Cardiac fibroblast (primary cell): ENCODE measurements at regions not wholly inside any gene's neighbourhood (a gene's known extent, or its start where the extent isn't known, plus 50 kb on each side); places are given as distances from the start of the nearest gene placed in this dataset.

ENCODE experiments used
- DNase-seq, 2 donors: peaks; one replicate each; pipeline versions ENCODE4 v3.0.0 to v3.0.0-alpha.2; 2010; ENCODE audit warnings: low read depth in 2 of 2
- H3K4me3 ChIP-seq, 2 donors: replicated peaks in 1 of 2; 1 replicate in 1 of 2; 2 replicates in 1 of 2; pipeline ENCODE4 v1.5.1; 2011; ENCODE audit warnings: low read depth in 2 of 2, low read length in 2 of 2, mild to moderate bottlenecking in 2 of 2, moderate library complexity in 1 of 2
- CTCF ChIP-seq: IDR thresholded peaks from one replicate; pipeline ENCODE4 v1.5.1; 2011; ENCODE audit warnings: low read depth, mild to moderate bottlenecking, low read length, inconsistent platforms

GRCh38 chr5:108581026-108581425, 166.7 kb upstream of the FER start:
- no peak overlapping the region for H3K4me3 ChIP-seq
- TF ChIP-seq CTCF = no peak
- no peak for DNase-seq

- TF ChIP-seq CTCF = no peak
- DNase-seq = no peak
These were observed 168.5 kb upstream of the FER start for GRCh38 chr5:108579236-108579635.

GRCh38 chr5:108578791-108579190, 168.9 kb upstream of the FER start:
- no peak for DNase-seq
- no peak for TF ChIP-seq CTCF
- no peak overlapping the region for H3K4me3 ChIP-seq

More at GRCh38 chr5:108579236-108579635, 168.5 kb upstream of the FER start:
- no peak overlapping the region for H3K4me3 ChIP-seq

GRCh38 chr5:108567429-108567828, 180.3 kb upstream of the FER start:
- no peak overlapping the region for H3K4me3 ChIP-seq
- TF ChIP-seq CTCF = no peak
- no peak for DNase-seq

- DNase-seq = no peak
- no peak overlapping the region for H3K4me3 ChIP-seq
- no peak for TF ChIP-seq CTCF
These were observed 182.5 kb upstream of the FBXL17 start for GRCh38 chr5:108564441-108564840.

GRCh38 chr5:108562205-108562454, 180.2 kb upstream of the FBXL17 start:
- no peak overlapping the region for H3K4me3 ChIP-seq
- no peak for DNase-seq
- no peak for TF ChIP-seq CTCF

GRCh38 chr5:108561416-108562204, 179.7 kb upstream of the FBXL17 start:
- no peak for DNase-seq
- TF ChIP-seq CTCF = no peak
- H3K4me3 ChIP-seq = no peak overlapping the region
